ENCODE measurements at regions not wholly inside any gene's neighbourhood (a gene's known extent, or its start where the extent isn't known, plus 50 kb on each side); places are given as distances from the start of the nearest gene placed in this dataset.

GRCh38 chr9:99427260-99427659, 205.2 kb downstream of the SEC61B start:
- TF ChIP-seq POLR2AphosphoS5 (IDR thresholded peaks at IDR 0.05) = no peak
- no peak for TF ChIP-seq POLR2A (IDR thresholded peaks at IDR 0.05)
- TF ChIP-seq CTCF (IDR thresholded peaks at IDR 0.05) = no peak
